IMR-90 (cell line): ENCODE measurements at regions not wholly inside any gene's neighbourhood (a gene's known extent, or its start where the extent isn't known, plus 50 kb on each side); places are given as distances from the start of the nearest gene placed in this dataset.

Experiments used
- ATAC-seq: fragments of 200-7000 bp; cut with Tn5 transposase; 2 replicates; pipeline ENCODE4 v1.9.1; 2020; ENCODE audit warnings: low read depth, mild to moderate bottlenecking, moderate library complexity
- BruUV-seq: library from RNA; stranded (reverse); fragments of 400-500 nt; replicated peaks from 2 replicates; lab custom pipeline; 2021; lab: Mats Ljungman, UMichigan
- CTCF ChIA-PET: fragments of 300-600 bp; formaldehyde crosslinking; extraction: SDS; loops from one replicate; lab custom pipeline; 2021; ENCODE audit warnings: antibody characterized with exemption; lab: Yijun Ruan, JAX
- POLR2A ChIA-PET: fragments of 300-600 bp; sonication (Branson Sonifier 250); formaldehyde crosslinking; loops from one replicate; lab custom pipeline; 2022; ENCODE audit warnings: antibody characterized with exemption; ENCODE audit not compliant: unreplicated experiment; lab: Charles Lee
- DNase-seq: peaks from one replicate; pipeline ENCODE4 v3.0.0; 2013
- H2AFZ ChIP-seq: replicated peaks from 2 replicates; pipeline ENCODE3; 2013; ENCODE audit warnings: low read length, mild to moderate bottlenecking; ENCODE audit not compliant: poor library complexity
- H2AK5ac ChIP-seq: 2 replicates; pipeline ENCODE4 v1.6.1; 2013; ENCODE audit warnings: low read depth, low read length, inconsistent platforms
- H2AK9ac ChIP-seq: replicated peaks from 2 replicates; pipeline ENCODE3; 2013; ENCODE audit warnings: mild to moderate bottlenecking, low read depth, low read length, moderate library complexity; ENCODE audit not compliant: poor library complexity
- H2BK120ac ChIP-seq: 2 replicates; pipeline ENCODE4 v1.6.1; 2013; ENCODE audit warnings: low read depth, low read length, inconsistent platforms
- H2BK15ac ChIP-seq: 3 replicates; pipeline ENCODE4 v1.6.1; 2013; ENCODE audit warnings: low read depth, low read length, inconsistent platforms
- H2BK20ac ChIP-seq: 2 replicates; pipeline ENCODE4 v1.6.1; 2013; ENCODE audit warnings: low read depth, mild to moderate bottlenecking, inconsistent platforms, low read length, moderate library complexity
- H2BK5ac ChIP-seq: 2 replicates; pipeline ENCODE4 v1.6.1; 2013; ENCODE audit warnings: mild to moderate bottlenecking, low read depth, low read length, inconsistent platforms; ENCODE audit not compliant: poor library complexity, severe bottlenecking
- H3K14ac ChIP-seq: replicated peaks from 2 replicates; pipeline ENCODE4 v1.6.1; 2013; ENCODE audit warnings: low read depth, low read length, inconsistent platforms
- H3K18ac ChIP-seq: 2 replicates; pipeline ENCODE4 v1.6.1; 2013; ENCODE audit warnings: low read depth, low read length, control low read depth
- H3K23ac ChIP-seq: 2 replicates; pipeline ENCODE4 v1.6.1; 2013; ENCODE audit warnings: low read depth, low read length, inconsistent platforms
- H3K27ac ChIP-seq: 2 replicates; pipeline ENCODE4 v1.5.1; 2013; ENCODE audit warnings: mild to moderate bottlenecking, control low read depth, low read length; ENCODE audit not compliant: insufficient read depth
- H3K27me3 ChIP-seq: 2 replicates; pipeline ENCODE4 v1.6.1; 2013; ENCODE audit warnings: low read length; ENCODE audit not compliant: control insufficient read depth, insufficient read depth
- H3K36me3 ChIP-seq: 2 replicates; pipeline ENCODE4 v1.6.1; 2013; ENCODE audit warnings: low read length, mixed read lengths; ENCODE audit not compliant: control insufficient read depth, insufficient read depth
- H3K4ac ChIP-seq: 2 replicates; pipeline ENCODE4 v1.6.1; 2013; ENCODE audit warnings: low read depth, low read length, inconsistent platforms
- H3K4me1 ChIP-seq: 2 replicates; pipeline ENCODE4 v1.6.1; 2013; ENCODE audit warnings: low read length, mixed read lengths; ENCODE audit not compliant: control insufficient read depth, insufficient read depth
- H3K4me2 ChIP-seq: 2 replicates; pipeline ENCODE4 v1.6.1; 2013; ENCODE audit warnings: low read depth, mild to moderate bottlenecking, control low read depth, low read length, moderate library complexity
- H3K4me3 ChIP-seq: 2 replicates; pipeline ENCODE4 v1.5.1; 2013; ENCODE audit warnings: low read depth, mild to moderate bottlenecking, control low read depth, low read length, moderate library complexity; ENCODE audit not compliant: insufficient read depth
- H3K56ac ChIP-seq: 2 replicates; pipeline ENCODE4 v1.6.1; 2013; ENCODE audit warnings: low read length, inconsistent platforms; ENCODE audit not compliant: insufficient read depth; ENCODE audit errors: extremely low read depth
- H3K79me1 ChIP-seq, 2 experiments: 2 replicates each; pipeline ENCODE4 v1.6.1; 2013; ENCODE audit warnings: low read length in 2 of 2, inconsistent platforms in 1 of 2, low read depth in 1 of 2
- H3K9ac ChIP-seq: 2 replicates; pipeline ENCODE4 v1.6.1; 2013; ENCODE audit warnings: low read depth, low read length, control low read depth
- H3K9me1 ChIP-seq: 2 replicates; pipeline ENCODE4 v1.6.1; 2013; ENCODE audit warnings: low read length, inconsistent platforms; ENCODE audit not compliant: insufficient read depth
- H3K9me3 ChIP-seq: 2 replicates; pipeline ENCODE4 v1.6.1; 2013; ENCODE audit warnings: low read length; ENCODE audit not compliant: control insufficient read depth, insufficient read depth
- H4K20me1 ChIP-seq: 2 replicates; pipeline ENCODE4 v1.6.1; 2013; ENCODE audit warnings: low read length, inconsistent platforms; ENCODE audit not compliant: insufficient read depth
- H4K5ac ChIP-seq: 2 replicates; pipeline ENCODE4 v1.6.1; 2013; ENCODE audit warnings: mild to moderate bottlenecking, low read depth, low read length, control low read depth
- H4K8ac ChIP-seq, 2 experiments: 2 replicates each; pipeline ENCODE4 v1.6.1; 2013; ENCODE audit warnings: low read depth in 2 of 2, low read length in 2 of 2, control low read depth in 1 of 2, inconsistent platforms in 1 of 2
- H4K91ac ChIP-seq: 2 replicates; pipeline ENCODE4 v1.6.1; 2013; ENCODE audit warnings: low read depth, low read length, inconsistent platforms; ENCODE audit not compliant: insufficient read depth
- BHLHE40 ChIP-seq: fragments of 150-350 bp; IDR thresholded peaks from 2 replicates; pipeline ENCODE4 v1.6.1; 2016; ENCODE audit warnings: mild to moderate bottlenecking, low read depth, low read length
- CEBPB ChIP-seq: IDR thresholded peaks from 2 replicates; pipeline ENCODE4 v1.6.1; 2012; ENCODE audit warnings: low read depth, low read length, improper control_type of control experiment
- CHD1 ChIP-seq: IDR thresholded peaks from 2 replicates; pipeline ENCODE4 v1.6.1; 2012; ENCODE audit warnings: low read depth, low read length, improper control_type of control experiment
- CTCF ChIP-seq: conservative IDR thresholded peaks from 2 replicates; pipeline ENCODE4 v1.5.1; 2012; ENCODE audit warnings: mild to moderate bottlenecking, low read depth, low read length, improper control_type of control experiment
- ELK1 ChIP-seq: fragments of 150-350 bp; IDR thresholded peaks from 2 replicates; pipeline ENCODE4 v1.6.1; 2016; ENCODE audit warnings: low read depth, mild to moderate bottlenecking, low read length, moderate library complexity, borderline replicate concordance
- MAFK ChIP-seq: IDR thresholded peaks from 2 replicates; pipeline ENCODE4 v1.6.1; 2012; ENCODE audit warnings: low read depth, low read length, improper control_type of control experiment
- MAZ ChIP-seq: IDR thresholded peaks from 2 replicates; pipeline ENCODE4 v1.6.1; 2012; ENCODE audit warnings: low read depth, mild to moderate bottlenecking, low read length, improper control_type of control experiment, moderate library complexity, borderline replicate concordance
- MXI1 ChIP-seq: IDR thresholded peaks from 2 replicates; pipeline ENCODE4 v1.6.1; 2012; ENCODE audit warnings: low read depth, mild to moderate bottlenecking, low read length, moderate library complexity, borderline replicate concordance
- POLR2A ChIP-seq: IDR thresholded peaks from 2 replicates; pipeline ENCODE4 v1.6.1; 2012; ENCODE audit warnings: mild to moderate bottlenecking, low read depth, low read length
- RAD21 ChIP-seq: IDR thresholded peaks from 2 replicates; pipeline ENCODE4 v1.6.1; 2012; ENCODE audit warnings: low read length, improper control_type of control experiment
- RCOR1 ChIP-seq: IDR thresholded peaks from 2 replicates; pipeline ENCODE4 v1.6.1; 2012; ENCODE audit warnings: mild to moderate bottlenecking, low read length, improper control_type of control experiment; ENCODE audit not compliant: insufficient replicate concordance
- RFX5 ChIP-seq: IDR thresholded peaks from 2 replicates; pipeline ENCODE4 v1.8.0; 2012; ENCODE audit warnings: low read depth, mild to moderate bottlenecking, low read length, moderate library complexity
- SMC3 ChIP-seq: fragments of 150-350 bp; IDR thresholded peaks from 2 replicates; pipeline ENCODE4 v1.6.1; 2016; ENCODE audit warnings: low read depth, mild to moderate bottlenecking, antibody characterized with exemption, low read length, moderate library complexity
- USF2 ChIP-seq: fragments of 150-350 bp; IDR thresholded peaks from 2 replicates; pipeline ENCODE4 v1.6.1; 2017; ENCODE audit warnings: mild to moderate bottlenecking, antibody characterized with exemption, low read length, low read depth
- WGBS, 2 experiments: methylation state at CpG; one replicate each; pipeline versions ENCODE4 v1.1.5 to v1.1.7; 2013; ENCODE audit warnings: missing lambda C conversion rate in 2 of 2; ENCODE audit not compliant: insufficient read length in 1 of 2; ENCODE audit errors: extremely low coverage in 2 of 2; 5-methylcytosine and 5-hydroxymethylcytosine counted together
- dilution Hi-C: fragments of 300-500 bp; cut with HindIII; formaldehyde crosslinking; loops from one replicate; pipeline ENCODE4 v1.14.3; 2018; ENCODE audit warnings: low sequenced_read_pairs; ENCODE audit not compliant: unreplicated experiment
- in situ Hi-C: fragments of 300-500 bp; cut with MboI; formaldehyde crosslinking; loops from 3 replicates; pipeline ENCODE4 v1.14.3; 2019; ENCODE audit warnings: low sequenced_read_pairs, inconsistent platforms, mixed read lengths
- intact Hi-C: fragments of 100-400 bp; cut with micrococcal nuclease; formaldehyde crosslinking; loops from 2 replicates; pipeline ENCODE4 v1.10.0; 2022

- Histone ChIP-seq H3K36me3 (no peaks in the 10 kb centered on the region), H2AFZ (no peak overlapping the region), H3K4me1 (no peaks in the 10 kb centered on the region), H2AK9ac (no peak overlapping the region), H3K27me3 (no peaks in the 10 kb centered on the region), H4K8ac (no peak overlapping the region), H2BK5ac (no peak overlapping the region), H4K20me1 (no peaks in the 10 kb centered on the region), H2BK20ac (no peak overlapping the region), H3K23ac (no peak overlapping the region), H2AK5ac (no peak overlapping the region), H3K9me3 (peaks cover 4% of the 10 kb centered on the region; the same call in 1 of the 2 replicates), H3K14ac (no peak overlapping the region), H3K27ac (no peak overlapping the region), H2BK15ac (no peak overlapping the region), H2BK120ac (no peak overlapping the region), H4K91ac (no peak overlapping the region), H3K9ac (no peak overlapping the region), H3K4me2 (no peak overlapping the region), H3K79me1 (no peaks in the 10 kb centered on the region), H3K56ac (no peak overlapping the region), H3K4ac (no peak overlapping the region), H3K18ac (no peak overlapping the region), H3K4me3 (no peak overlapping the region), H4K5ac (no peak overlapping the region), H3K9me1 (no peaks in the 10 kb centered on the region)
- no TSS peak for BruUV-seq
- dilution Hi-C loops: no loop called here
- 20% methylated on average over 2 of the region's 7 CpGs; no CpG with 5 or more reads in 1 of the 2 experiments for WGBS, 2 experiments
- ATAC-seq (no peak), DNase-seq (no peak)
- no peak for TF ChIP-seq MXI1
- no peak for TF ChIP-seq POLR2A
- no peak for TF ChIP-seq MAFK
- TF ChIP-seq SMC3: no peak
- no peak for TF ChIP-seq RAD21
- no peak for TF ChIP-seq RCOR1
- no peak for TF ChIP-seq CHD1
- TF ChIP-seq ELK1: no peak
- no peak for TF ChIP-seq USF2
- no peak for TF ChIP-seq MAZ
- no peak for TF ChIP-seq CEBPB
- no peak for TF ChIP-seq CTCF
- no peak for TF ChIP-seq BHLHE40
- no peak for TF ChIP-seq RFX5
- in situ Hi-C loops: no loop called here
- CTCF ChIA-PET: no interaction called here
- POLR2A ChIA-PET: interaction anchor here (0.6 kb wide), 1 partner anchor 22 kb away, joined by 3 read pairs; no protein-coding TSS in a partner anchor
- intact Hi-C loops: no loop called here
These were observed 247.7 kb upstream of the ZNF462 start for GRCh38 chr9:106615118-106615889.
